22Rv1 (cell line): ENCODE measurements at regions not wholly inside any gene's neighbourhood (a gene's known extent, or its start where the extent isn't known, plus 50 kb on each side); places are given as distances from the start of the nearest gene placed in this dataset.

Experiments used
- ZFX ChIP-seq: fragments of 450-650 bp; IDR thresholded peaks from 2 replicates; pipeline ENCODE4 v1.6.1; 2017; ENCODE audit warnings: antibody characterized with exemption, borderline replicate concordance
- TF ChIP-seq, protein P1 (sequence below): fragments of 450-650 bp; IDR thresholded peaks from 2 replicates; pipeline ENCODE4 v1.5.1; 2017; ENCODE audit warnings: mild to moderate bottlenecking

DNA sequence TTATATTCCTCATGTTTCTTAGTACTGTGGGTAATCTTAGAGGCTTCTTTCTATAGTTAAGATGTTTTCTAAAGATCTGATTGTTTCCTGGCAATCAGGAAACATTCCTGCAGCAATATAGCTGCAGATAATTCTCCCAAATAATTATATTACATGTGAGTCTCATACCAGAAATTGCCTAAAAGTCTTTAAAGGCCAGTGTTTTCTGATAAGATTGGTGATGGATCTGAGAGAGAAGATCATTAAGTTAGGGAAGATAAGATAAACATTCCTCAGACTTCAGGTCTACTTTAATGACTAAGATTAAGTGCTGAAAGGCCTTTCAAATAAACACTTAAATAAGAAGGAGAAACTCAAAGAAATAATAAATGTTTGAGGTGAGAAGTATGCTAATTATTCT is 107.7 kb upstream of the DAB2 start:
- TF ChIP-seq, protein P1, sequence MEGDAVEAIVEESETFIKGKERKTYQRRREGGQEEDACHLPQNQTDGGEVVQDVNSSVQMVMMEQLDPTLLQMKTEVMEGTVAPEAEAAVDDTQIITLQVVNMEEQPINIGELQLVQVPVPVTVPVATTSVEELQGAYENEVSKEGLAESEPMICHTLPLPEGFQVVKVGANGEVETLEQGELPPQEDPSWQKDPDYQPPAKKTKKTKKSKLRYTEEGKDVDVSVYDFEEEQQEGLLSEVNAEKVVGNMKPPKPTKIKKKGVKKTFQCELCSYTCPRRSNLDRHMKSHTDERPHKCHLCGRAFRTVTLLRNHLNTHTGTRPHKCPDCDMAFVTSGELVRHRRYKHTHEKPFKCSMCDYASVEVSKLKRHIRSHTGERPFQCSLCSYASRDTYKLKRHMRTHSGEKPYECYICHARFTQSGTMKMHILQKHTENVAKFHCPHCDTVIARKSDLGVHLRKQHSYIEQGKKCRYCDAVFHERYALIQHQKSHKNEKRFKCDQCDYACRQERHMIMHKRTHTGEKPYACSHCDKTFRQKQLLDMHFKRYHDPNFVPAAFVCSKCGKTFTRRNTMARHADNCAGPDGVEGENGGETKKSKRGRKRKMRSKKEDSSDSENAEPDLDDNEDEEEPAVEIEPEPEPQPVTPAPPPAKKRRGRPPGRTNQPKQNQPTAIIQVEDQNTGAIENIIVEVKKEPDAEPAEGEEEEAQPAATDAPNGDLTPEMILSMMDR = no peak
- no peak for TF ChIP-seq ZFX
